ENCODE measurements at regions not wholly inside any gene's neighbourhood (a gene's known extent, or its start where the extent isn't known, plus 50 kb on each side); places are given as distances from the start of the nearest gene placed in this dataset.
"Not testable (repeated sequence)": the region's sequence is repeated elsewhere in the genome, so short reads cannot be mapped to it uniquely, and the experiment has no call there.

DNA sequence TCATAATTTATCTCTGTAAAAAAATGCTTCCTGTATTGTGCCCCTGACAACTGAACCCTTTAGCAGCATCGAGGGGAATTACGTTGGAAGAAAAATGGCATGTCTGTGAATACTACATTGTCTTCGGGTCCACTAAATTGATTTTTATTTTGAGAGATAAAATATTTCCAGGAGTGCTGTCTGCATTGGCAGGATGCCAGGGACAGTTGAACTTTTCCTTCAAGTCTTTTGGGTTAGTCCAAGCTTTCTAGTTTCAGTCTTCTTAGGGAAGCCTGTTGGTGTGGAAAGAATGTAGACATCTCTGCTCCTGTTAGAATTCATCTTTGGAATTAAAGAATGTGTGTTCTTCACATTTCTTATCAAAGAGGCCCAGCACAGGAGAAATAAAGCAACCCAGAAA lies 557.9 kb downstream of the TMEM114 start:
- no peak for DNase-seq
- Histone ChIP-seq H3K27ac (no peak overlapping the region), H3K9me3 (no peaks in the 10 kb centered on the region), H3K27me3 (no peaks in the 10 kb centered on the region), H3K4me1 (no peaks in the 10 kb centered on the region), H3K36me3 (no peaks in the 10 kb centered on the region), H3K4me3 (no peak overlapping the region)
- intact Hi-C loops (cut with DNase I; ENCODE audit: low total_unique reads) = no loop called here
- TF ChIP-seq, protein P1, sequence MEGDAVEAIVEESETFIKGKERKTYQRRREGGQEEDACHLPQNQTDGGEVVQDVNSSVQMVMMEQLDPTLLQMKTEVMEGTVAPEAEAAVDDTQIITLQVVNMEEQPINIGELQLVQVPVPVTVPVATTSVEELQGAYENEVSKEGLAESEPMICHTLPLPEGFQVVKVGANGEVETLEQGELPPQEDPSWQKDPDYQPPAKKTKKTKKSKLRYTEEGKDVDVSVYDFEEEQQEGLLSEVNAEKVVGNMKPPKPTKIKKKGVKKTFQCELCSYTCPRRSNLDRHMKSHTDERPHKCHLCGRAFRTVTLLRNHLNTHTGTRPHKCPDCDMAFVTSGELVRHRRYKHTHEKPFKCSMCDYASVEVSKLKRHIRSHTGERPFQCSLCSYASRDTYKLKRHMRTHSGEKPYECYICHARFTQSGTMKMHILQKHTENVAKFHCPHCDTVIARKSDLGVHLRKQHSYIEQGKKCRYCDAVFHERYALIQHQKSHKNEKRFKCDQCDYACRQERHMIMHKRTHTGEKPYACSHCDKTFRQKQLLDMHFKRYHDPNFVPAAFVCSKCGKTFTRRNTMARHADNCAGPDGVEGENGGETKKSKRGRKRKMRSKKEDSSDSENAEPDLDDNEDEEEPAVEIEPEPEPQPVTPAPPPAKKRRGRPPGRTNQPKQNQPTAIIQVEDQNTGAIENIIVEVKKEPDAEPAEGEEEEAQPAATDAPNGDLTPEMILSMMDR (IDR thresholded peaks at IDR 0.05) = no peak

DNA sequence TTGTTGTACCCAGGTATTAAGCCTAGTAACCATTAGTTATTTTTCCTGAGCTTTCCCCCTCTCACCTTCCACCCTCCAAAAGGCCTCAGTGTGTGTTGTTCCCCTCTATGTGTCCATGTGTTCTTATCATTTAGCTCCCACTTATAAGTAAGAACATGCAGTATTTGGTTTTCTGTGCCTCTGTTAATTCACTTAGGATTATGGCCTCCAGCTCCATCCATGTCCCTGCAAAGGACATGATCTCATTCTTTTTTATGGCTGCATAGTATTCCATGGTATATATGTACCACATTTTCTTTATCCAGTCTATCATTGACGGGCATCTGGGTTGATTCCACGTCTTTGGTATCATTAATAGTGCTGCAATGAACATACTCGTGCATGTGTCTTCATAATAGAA lies 560.3 kb downstream of the TMEM114 start:
- H3K36me3 ChIP-seq; H3K4me1 ChIP-seq; DNase-seq; H3K9me3 ChIP-seq; H3K4me3 ChIP-seq; intact Hi-C loops (cut with DNase I; ENCODE audit: low total_unique reads); H3K27ac ChIP-seq; H3K27me3 ChIP-seq: not testable (repeated sequence)

DNA sequence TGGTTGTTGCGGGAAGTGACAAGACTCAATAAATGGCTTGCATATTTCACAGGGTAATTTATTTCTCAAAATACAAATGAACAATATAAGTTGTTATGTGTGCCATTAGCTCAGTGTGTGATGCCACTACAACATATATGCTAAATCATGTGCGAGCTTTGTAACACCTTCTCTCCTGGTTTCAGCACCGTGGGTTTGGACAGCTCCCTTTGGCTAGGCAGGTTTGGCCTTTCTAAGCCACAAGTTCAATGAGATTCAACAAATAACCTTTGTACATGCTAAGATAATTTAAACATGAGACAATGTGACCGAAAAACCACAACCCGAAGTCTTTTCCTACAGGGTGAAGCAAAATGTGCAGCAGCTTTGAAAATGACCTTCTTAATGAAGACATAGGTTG lies 563.9 kb downstream of the TMEM114 start:
- no peak for DNase-seq

DNA sequence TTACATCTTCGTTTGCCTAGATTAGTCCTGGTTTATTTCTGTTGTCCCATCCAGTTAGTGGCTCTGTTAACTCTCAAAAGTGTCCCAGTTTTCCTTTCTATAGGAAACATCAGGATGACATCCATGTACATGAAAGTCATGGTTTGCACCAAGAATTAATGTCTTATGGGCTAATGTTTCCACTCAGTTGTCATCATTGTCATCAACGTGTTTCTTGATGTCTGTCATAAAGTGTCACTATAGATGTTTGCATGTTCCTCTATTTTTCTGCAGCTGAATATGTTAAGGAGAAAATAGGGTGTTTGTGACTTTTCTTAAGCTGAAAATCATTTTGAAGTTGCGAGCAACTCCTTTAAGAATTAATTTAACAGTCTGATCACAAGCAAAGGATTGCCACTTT lies 567.0 kb downstream of the TMEM114 start:
- Histone ChIP-seq H3K27ac (no peak overlapping the region), H3K9me3 (no peaks in the 10 kb centered on the region), H3K4me3 (no peak overlapping the region), H3K36me3 (no peaks in the 10 kb centered on the region), H3K27me3 (no peaks in the 10 kb centered on the region), H3K4me1 (no peaks in the 10 kb centered on the region)
- DNase-seq = no peak
- TF ChIP-seq, protein P1 (IDR thresholded peaks at IDR 0.05) = no peak
- intact Hi-C loops (cut with DNase I; ENCODE audit: low total_unique reads) = no loop called here

More for the DNA sequence above, 563.9 kb downstream of the TMEM114 start:
- TF ChIP-seq, protein P1 (IDR thresholded peaks at IDR 0.05) = no peak
- no peaks in the 10 kb centered on the region for H3K4me1 ChIP-seq
- H3K9me3 ChIP-seq = no peaks in the 10 kb centered on the region
- no peaks in the 10 kb centered on the region for H3K27me3 ChIP-seq
- H3K36me3 ChIP-seq = no peaks in the 10 kb centered on the region
- H3K4me3 ChIP-seq = no peak overlapping the region
- intact Hi-C loops (cut with DNase I; ENCODE audit: low total_unique reads) = no loop called here
- H3K27ac ChIP-seq = no peak overlapping the region

DNA sequence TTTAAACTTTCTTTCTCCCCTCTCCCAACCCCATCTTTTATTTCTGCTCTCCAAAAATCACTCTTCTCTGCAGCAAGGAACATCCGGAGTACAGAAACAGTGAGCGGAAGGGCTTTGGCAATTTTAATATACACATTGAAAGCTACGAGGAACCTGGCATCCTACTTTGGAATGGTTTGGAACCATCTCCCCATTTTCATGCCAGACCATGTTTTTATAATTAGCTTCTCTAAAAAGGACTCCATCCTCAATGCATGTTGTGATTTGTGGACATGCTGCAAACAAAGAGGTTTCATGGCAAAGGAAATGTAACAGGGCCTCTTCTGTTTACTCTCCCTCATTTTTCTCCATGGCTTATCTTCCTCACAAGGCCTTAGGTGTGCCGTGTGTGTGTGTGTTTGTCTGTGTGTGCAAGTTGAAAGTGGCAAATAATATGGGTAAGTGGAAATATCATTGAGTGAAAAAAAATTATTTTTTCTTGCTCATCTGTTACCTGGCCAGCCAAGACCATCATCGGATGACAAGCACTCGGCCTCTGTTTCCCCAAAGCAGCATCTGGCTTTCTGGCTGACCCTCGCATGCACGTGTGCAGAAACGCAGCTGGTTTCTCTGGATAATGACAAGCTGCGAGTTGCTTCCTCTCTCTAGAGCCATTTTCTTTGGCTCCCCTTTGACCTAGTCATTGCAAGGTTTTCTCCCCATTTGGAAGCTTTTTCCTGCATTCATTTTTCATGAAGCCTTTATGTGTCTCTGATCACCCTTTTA lies 585.0 kb downstream of the TMEM114 start:
- intact Hi-C loops (cut with DNase I; ENCODE audit: low total_unique reads) = no loop called here

DNA sequence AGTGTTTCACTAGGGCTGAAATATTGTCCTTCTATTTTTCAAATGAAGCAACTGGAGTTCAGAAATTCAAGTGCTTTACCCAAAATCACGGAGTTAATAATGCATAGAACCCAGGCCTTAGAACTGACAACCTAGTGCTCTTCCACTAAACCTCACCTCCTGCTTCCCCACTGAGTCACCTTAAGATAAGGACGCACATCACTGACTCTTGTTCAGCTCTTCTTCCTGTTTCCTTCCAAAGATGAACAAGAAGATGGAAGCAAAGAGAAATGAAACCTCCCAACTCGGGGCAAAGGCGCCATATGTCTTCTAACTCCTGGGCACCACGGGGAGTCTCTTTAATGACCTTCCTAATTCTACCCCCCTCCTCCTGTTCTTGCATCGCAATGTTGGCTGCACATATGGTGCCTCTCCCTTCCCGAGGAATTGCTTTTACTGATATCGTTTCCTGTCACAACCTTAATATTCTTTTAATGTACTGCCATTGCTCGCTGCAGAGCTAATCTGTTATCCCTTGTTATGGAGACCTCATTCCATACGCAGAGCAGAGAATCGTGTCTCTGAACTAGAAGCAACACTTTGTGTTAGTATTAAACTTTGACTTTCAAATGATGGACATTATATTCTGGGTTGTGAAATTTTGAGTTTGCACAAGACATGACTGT lies 591.4 kb downstream of the TMEM114 start:
- no peaks in the 10 kb centered on the region for H3K27me3 ChIP-seq
- H3K36me3 ChIP-seq = no peaks in the 10 kb centered on the region
- no peak overlapping the region for H3K4me3 ChIP-seq
- no peak overlapping the region for H3K27ac ChIP-seq
- H3K9me3 ChIP-seq = no peaks in the 10 kb centered on the region
- no peak for DNase-seq
- TF ChIP-seq, protein P1 (IDR thresholded peaks at IDR 0.05) = no peak
- H3K4me1 ChIP-seq = no peaks in the 10 kb centered on the region
- intact Hi-C loops (cut with DNase I; ENCODE audit: low total_unique reads) = no loop called here

More for the DNA sequence above, 585.0 kb downstream of the TMEM114 start:
- H3K9me3 ChIP-seq = no peaks in the 10 kb centered on the region
- no peaks in the 10 kb centered on the region for H3K4me1 ChIP-seq
- TF ChIP-seq, protein P1 (IDR thresholded peaks at IDR 0.05) = no peak
- no peak overlapping the region for H3K4me3 ChIP-seq
- DNase-seq = no peak
- no peaks in the 10 kb centered on the region for H3K27me3 ChIP-seq
- H3K36me3 ChIP-seq = no peaks in the 10 kb centered on the region
- no peak overlapping the region for H3K27ac ChIP-seq
